Activated CD4-positive, CD25-positive, alpha-beta regulatory T cell treated with anti-CD3 and anti-CD28 coated beads, Interleukin-2, amount 50 U/mL, for 16 hours (primary cell): ENCODE measurements at regions not wholly inside any gene's neighbourhood (a gene's known extent, or its start where the extent isn't known, plus 50 kb on each side); places are given as distances from the start of the nearest gene placed in this dataset.
"Not testable (repeated sequence)": the region's sequence is repeated elsewhere in the genome, so short reads cannot be mapped to it uniquely, and the experiment has no call there.

Experiments used
- DNase-seq: peaks from one replicate; pipeline ENCODE4 v3.0.0-alpha.2; 2020; ENCODE audit warnings: low read depth, low spot score

- no peak for DNase-seq
Observed at GRCh38 chr3:194880940-194881925, 195.6 kb downstream of the FAM43A start.

DNA sequence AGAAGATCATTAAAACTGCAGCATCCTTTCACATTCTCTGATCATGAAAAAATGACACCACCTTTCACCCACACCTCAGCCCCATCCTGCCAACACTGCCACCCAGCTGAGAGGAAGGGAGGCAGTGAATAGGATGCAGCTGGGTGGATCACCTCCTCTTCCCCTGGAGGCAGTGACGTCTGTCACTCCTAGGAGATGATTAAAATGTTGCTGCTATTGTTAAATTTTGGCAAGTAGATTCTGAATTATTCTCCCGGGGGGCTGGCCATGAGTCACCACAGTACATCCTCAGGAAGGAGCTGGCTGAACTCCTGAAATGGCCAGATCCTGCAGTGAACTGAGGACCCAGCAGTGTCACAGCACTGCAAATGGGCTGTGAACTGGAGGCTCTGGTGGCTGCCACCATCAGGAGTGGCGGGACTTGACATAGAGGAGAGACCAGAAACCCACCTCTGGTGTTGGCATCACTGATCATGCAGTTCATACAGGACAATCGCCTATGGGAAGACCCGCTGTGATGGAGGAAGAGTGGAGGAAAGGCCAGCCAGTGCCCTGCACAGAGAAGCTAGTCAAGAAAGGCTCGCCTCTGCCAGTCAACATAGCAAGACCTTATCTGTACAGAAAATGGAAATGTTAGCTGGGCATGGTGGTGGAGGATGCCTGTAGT, 199.1 kb downstream of the FAM43A start:
- DNase-seq, result no peak

DNA sequence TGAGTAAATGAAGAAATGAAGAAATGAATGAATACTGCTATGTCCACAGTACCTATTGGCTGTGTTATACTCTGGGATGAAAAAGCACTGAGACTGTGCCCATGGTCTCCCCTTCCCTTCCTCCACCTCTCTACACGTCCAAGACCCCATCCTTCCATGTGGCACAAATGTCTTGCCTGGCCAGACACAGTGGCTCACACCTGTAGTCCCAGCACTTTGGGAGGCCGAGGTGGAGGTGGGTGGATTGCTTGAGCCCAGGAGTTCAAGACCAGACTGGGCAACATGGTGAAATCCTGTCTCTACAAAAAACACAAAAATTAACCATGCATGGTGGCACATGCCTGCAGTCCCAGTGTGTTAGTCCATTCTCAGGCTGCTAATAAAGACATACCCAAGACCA, 200.1 kb downstream of the FAM43A start:
- no peak for DNase-seq

DNA sequence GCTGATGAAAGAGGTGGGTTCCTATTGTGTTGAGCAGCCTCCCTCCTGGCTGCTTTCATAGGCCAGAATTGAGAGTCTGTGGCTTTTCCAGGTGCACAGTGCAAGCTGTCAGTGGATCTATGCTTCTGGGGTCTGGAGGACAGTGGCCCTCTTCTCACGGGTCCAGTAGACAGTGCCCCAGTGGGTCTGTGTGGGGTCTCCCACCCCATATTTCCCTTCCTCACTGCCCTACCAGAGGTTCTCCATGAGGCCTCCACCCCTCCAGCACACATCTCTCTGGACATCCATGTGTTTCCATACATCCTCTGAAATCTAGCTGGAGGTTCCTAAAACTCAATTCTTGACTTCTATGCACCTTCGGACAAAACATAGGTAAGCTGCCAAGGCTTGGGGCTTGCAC, 201.2 kb downstream of the FAM43A start:
- DNase-seq, result no peak

DNA sequence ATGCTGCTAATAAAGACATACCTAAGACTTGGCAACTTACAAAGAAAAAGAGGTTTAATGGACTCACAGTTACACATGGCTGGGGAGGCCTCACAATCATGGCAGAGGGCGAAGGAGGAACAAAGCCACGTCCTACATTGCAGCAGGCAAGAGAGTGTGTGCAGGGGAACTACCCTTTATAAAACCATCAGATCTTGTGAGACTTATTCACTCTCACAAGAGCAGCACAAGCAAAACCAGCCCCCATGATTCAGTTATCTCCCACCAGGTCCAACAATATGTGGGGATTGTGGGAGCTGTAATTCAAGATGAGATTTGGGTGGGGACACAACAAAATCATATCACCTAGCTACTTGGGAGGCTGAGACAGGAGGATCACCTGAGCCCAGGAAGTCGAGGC, 202.4 kb downstream of the FAM43A start:
- DNase-seq, result not testable (repeated sequence)

- no peak for DNase-seq
Observed at GRCh38 chr3:194888916-194889315, 203.2 kb downstream of the FAM43A start.

GRCh38 chr3:194890091-194890490, 204.4 kb downstream of the FAM43A start:
- DNase-seq, result no peak

DNA sequence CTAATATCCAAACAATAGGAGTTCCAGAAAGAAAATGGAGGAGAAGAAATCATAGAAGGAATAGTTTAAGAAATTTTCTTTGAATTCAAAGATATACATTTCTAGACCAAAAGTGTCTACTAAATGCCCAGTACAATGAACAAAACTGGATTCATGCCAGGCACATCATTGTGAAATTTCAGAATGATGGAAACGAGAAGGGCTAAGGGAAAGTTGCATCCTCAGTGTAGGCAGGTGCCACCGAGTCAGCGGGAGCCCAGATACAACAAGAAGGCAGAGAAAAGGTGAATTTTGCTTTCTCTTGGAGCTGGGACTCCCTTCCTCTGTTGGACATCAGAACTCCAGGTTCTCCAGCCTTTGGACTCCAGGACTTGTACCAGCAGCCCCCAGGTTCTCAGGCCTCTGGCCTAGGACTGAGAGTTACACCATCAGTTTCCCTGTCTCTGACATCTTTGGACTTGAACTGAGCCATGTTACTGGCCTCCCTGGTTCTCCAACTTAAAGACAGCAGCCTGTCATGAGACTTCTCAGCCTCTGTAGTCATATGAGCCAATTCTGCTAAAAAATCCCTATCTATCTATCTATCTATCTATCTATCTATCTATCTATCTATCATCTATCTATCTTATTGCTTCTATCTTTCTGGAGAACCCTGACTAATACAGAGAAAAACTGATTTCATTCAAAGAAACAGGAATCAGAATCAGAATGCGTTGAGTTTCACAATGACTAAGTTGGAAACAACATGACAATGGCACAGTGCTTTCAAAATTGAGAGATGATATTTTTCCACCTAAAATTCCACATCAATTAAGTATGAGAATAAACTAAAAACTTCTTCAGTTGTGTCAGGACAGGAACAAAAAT, 207.7 kb downstream of the FAM43A start:
- DNase-seq, result no peak

DNA sequence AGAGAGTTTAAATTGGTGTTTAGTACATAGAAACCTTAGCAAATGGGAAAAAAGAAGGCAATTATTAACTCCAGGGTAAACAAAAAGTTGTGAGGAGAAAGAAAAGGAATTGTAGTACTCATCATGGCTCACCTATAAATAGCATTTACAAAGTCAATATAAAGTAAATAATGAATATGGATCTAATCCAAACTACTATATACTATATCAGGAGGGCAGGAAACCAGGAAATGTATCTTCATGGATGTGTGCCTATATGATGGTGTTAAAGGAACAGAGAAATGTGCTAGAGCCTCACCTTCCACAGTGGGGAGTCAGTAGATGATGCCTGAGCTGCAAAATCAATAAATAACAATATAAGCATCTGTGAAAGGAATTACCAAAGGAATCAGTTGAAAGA, 208.9 kb downstream of the FAM43A start:
- DNase-seq, result no peak

- DNase-seq, result no peak
Observed at GRCh38 chr3:194900854-194901522, 215.3 kb downstream of the FAM43A start.

DNA sequence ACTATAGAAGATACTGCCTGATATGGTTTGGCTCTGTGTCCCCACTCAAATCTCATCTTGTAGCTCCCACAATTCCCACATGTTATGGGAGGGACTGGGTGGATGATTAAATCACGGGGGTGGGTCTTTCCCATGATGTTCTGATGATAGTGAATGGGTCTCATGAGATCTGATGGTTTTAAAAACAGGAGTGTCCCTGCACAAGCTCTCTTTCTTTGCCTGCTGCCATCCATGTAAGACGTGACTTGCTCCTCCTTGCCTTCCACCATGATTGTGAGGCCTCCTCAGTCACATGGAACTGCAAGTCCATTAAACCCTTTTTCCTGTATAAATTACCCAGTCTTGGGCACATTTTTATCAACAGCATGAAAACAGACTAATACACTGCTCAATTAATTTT, 217.8 kb downstream of the FAM43A start:
- DNase-seq, result not testable (repeated sequence)

- not testable (repeated sequence) for DNase-seq
Observed at GRCh38 chr3:194904999-194905398, 219.3 kb downstream of the FAM43A start.

- DNase-seq, result no peak
Observed at GRCh38 chr3:194905696-194906095, 220.0 kb downstream of the FAM43A start.

GRCh38 chr3:194906229-194906629, 220.5 kb downstream of the FAM43A start:
- DNase-seq, result no peak

DNA sequence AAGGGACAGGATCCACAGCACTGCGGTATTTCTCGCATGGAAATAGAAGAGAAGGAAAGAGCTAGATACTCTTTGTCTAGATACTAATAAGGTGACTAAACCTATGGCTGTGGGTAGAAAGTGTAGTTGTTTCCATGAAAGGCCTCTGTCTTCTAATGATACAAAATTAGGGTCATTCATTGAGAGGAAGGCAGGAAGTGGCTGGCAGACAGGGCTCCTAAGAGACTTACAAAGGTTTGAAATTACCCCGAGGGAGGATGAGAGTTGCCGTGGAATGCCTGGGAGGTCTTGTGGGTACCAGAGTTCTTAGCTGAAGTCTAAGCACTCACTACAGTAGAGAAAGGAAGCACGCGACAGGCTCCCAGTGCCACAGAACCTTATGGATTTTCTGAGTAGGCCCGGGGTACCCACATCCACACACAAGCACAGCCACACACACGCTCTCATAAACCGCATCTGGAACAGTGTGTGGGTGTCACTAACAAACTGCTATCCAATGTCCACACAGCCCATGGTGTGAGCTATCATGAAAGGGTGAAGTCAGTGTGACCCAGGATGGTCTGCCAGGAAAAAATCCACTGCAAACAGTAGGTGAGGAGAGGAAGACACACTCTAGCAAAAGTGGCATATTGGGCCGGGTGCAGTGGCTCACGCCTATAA, 221.4 kb downstream of the FAM43A start:
- no peak for DNase-seq

DNA sequence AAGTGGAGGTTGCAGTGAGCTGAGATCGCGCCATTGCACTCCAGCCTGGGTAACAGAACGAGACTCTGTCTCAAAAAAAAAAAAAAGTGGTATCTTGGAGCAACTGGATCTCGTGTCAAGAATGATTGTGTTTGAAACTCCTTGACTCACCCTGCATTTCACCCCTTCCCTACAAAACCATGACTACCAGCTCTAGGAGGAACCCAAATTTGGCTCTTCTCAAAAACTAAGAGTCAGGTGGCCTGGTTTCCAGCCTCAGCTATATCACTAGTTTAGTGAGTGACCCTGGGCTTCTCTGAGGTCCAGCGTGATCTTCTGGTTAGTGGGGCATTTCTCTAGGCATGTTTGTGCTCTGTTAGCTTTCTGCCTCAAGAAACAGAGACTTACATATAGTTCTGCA, 222.1 kb downstream of the FAM43A start:
- no peak for DNase-seq

DNA sequence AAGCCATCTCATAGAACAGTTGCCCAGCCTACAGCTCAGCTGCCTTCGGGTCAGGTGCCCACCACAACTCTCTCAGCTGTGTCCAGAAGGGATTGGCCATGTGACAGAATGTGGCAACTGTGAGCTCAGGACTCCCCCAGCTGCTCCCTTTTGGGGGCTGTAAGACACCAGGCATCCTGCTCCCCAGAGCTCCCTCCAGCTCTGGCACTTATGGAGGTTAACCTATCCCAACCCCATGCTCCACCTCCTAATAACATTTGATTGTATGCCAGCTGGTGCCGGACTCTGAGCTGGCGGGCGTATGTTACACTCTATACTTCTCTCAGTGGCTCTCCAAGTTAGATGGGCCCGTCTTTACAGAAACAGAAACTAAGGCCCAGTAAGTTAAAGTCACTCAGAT, 222.8 kb downstream of the FAM43A start:
- no peak for DNase-seq

GRCh38 chr3:194908972-194909371, 223.3 kb downstream of the FAM43A start:
- DNase-seq, result no peak

DNA sequence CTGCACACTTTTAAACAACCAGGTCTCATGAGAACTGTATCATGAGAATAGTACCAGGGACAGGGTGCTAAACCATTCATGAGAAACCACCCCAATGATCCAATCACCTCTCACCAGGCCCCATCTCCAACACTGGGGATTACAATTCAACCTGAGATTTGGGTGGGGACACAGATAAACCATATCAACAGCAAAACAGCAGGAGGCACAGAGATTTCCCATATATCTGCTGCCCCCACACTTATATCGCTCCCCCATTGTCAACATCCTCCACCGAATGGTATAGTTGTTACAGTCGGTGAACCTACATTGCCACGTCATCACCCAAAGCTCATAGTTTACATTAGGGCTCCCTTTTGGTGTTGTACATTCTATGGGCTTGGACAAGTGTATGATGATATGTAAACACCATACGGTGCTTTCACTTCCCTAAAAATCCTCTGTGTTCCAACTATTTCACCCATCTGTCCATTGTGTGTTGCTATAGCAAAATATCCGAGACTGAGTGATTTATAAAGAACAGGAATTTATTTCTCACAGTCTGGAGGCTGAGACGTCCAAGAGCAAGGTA, 224.8 kb downstream of the FAM43A start:
- DNase-seq, result no peak

- no peak for DNase-seq
Observed at GRCh38 chr3:194913316-194913715, 227.6 kb downstream of the FAM43A start.
